GM19035 (cell line): ENCODE measurements at regions not wholly inside any gene's neighbourhood (a gene's known extent, or its start where the extent isn't known, plus 50 kb on each side); places are given as distances from the start of the nearest gene placed in this dataset.

Experiments
- ATAC-seq: cut with Tn5 transposase; IDR thresholded peaks from one replicate; pipeline ENCODE4 v1.9.1; 2021; ENCODE audit not compliant: unreplicated experiment

DNA sequence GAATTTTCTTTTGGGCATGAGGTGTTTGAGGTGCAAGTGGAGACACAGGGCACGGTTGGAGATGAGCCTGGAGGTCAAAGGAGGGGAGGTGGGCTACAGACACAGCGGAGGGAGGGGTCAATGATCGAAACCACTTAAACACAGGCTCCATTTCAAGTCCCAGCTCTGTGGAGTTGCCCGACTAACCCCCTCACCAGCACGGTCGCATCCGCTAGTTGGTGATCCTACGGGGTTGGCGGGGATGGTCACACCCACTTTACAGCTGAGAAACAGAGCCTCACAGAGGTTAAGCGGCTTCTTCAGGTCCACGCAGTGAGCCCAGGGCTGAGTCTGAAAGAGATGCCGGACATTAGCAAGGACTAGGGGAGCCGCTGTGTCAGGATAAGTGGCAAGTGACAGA is 60.1 kb upstream of the RUNX3 start:
- no peak for ATAC-seq

DNA sequence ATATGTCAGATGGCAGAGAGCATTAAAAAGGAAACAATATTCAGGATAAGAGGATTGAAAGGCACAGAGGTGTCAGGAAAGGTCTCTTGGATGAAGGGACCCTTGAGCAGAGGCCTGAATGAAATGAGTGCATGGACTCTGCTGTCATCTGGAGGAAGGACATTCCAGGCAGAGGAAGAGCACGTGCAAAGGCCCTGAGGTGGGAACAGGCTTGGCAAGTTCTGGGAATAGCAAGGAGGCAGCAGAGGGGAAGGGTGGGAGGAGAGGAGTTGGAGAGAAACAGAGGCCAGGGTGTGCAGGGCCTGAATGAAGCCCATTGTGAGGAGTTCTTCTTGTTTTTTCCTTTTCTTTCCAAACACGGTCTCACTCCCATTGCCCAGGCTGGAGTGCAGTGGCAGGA is 59.0 kb upstream of the RUNX3 start:
- ATAC-seq, result no peak

DNA sequence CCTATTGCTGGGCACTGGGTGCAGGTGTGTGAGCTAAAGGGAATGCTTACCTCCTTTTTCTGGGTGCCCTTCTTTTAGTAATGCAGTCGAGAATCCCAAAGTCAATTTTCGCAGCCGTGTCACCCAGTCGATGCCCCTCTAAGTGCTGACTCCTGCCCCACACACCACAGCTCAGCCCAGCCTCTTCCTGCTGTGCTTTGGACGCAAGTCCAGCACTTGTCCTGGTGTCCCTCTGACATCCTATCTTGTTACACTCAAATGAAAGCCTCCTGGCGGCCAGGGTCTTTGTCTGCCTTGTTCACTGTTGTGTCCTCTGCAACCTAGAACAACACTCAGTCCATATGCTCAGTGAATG is 58.5 kb upstream of the RUNX3 start:
- no peak for ATAC-seq

DNA sequence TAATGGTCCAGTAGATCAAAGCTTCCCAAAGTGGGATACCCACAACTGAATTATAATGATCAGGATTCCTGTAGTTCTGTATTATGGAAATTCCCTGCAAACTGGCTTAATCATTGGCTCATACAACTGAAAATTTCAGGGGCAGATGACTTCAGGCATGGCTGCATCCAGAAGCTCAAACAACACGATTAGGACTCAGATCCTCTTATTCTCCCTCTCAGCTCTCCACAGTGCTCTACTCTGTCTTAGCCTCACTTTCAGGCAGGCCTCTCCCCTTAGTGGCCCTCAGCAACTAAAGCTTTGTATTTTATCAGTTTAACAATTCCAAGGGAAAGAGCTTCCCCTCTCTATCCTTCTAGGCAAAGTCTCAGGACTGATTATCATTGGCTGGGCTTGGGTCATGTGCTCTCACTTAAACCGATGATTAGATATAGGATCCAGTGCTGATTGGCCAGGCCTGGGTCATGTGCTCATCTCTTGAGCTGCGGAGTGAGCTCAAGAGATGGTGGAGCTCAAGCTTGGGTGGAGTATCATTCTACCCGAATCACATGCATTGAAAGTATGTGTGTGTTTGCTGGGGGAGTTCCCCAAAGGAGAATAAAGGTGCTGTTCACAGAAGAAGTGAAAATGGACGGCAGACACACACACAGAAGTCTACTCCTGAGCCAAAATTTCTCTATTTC is 57.9 kb upstream of the RUNX3 start:
- ATAC-seq, result no peak

DNA sequence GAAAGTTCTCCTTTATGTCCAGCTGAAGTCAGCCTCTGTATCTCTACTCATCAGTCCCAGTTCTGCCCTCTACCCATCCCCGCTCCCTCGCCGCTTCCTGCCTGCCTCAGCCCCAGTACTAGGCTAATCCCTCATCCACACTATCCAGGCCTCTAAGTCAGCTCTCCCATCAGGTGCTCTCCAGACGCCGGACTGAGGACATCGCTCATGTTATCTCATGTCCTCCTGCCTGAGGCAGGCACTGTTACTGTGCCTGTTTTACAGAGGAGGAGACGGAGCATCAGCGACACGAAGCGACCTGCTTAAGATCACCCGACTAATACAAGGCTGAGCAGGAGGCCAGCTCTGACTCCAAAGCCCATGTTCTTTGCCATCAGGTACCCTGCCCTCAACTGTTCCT is 57.3 kb upstream of the RUNX3 start:
- ATAC-seq, result no peak

DNA sequence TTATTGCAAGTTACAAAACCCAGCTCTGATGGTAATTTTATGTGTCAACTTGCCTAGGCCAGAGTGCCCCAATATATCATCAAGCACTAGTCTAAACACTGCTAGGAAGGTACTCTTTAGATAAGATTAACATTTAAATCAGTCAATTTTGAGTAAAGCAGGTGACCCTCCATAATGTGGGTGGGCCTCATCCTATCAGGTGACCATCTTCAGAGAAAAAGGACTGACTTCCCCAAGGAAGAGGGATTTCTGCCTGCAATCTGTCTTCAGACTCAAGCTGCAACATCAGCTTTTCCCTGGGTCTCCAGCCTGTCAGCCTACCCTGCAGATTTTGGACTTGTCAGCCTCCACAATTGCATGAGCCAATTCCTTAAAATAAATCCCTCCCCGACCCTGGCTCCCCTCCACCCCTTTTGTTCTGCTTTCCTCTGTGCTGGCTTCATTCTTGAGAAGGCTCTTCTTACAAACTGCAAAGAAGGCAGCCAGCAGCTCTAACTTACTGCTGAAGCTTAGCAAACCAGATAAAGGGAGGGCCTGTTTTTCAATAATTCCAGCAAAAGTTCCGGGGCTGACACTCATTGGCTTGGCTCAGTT is 56.4 kb upstream of the RUNX3 start:
- no peak for ATAC-seq

DNA sequence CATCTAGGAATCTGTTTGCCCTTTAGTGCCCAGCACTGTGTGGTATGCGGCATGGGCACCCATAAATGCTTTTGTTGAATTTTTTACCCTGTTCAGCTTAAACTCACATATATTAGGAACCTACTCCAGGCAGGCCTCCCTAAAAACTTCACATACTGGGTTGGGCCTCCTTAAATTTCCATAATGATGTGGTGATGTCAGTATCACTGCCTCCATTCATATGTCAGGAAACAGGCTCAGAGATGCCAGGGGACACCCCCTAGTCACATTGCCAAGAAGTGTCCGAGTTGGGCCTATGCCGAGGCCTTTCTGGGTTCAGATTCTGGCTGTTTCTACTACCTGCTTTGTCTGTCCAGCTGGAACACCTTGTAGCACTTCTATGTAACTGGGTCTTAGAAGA is 55.7 kb upstream of the RUNX3 start:
- no peak for ATAC-seq

DNA sequence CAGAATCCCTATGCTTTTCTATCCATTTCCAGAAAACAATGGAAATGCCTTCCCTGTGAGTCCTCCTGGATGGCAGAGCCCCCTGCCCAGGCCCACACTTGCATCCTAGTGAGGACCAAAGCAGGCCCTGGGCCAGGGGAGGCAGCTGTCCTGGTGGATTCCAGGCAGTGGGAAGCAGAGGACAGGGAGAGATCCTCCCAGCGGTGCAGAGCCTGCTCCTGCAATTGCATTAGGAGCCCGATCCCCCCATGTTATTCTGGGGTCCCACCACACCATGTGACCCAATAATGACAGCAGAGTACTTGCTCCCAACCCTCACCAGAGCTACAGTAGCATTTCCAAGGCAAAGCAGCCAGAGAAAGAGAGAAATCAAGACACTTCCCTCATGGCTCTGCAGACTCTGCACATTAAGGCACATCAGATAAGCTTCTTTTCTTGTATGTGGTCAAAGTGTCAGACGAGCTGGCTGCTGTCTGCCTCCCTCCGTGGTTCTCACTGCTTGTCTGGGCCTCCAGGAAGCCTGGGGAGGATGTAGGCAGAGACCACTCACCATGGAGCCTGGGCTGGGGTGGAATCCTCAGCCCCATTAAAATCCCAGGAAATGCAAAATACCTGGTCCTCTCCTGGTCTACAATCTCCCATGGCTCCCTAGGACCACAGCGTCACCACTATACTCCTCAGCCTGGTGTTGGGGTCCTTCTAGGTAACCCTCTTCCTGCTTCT is 54.9 kb upstream of the RUNX3 start:
- no peak for ATAC-seq

DNA sequence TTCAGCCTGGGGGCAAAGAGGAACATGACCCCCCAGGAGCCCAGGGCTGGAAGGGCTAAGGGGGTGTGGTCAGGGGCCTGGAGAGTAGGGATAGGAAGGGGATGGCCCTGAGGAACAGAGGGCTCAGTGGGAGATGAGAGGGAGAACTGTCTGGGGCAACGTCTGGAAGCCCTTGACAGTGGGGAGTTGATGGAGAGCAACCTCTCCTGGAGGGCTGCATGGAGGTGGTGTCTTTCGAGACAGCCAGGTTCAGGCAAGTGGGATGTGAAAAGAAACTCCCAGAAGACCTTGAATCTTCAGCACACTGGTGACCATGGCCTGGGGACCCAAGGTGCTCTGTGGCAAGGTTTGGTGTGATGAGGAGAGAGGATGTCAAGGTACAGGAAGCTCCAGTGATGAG is 54.2 kb upstream of the RUNX3 start:
- no peak for ATAC-seq

DNA sequence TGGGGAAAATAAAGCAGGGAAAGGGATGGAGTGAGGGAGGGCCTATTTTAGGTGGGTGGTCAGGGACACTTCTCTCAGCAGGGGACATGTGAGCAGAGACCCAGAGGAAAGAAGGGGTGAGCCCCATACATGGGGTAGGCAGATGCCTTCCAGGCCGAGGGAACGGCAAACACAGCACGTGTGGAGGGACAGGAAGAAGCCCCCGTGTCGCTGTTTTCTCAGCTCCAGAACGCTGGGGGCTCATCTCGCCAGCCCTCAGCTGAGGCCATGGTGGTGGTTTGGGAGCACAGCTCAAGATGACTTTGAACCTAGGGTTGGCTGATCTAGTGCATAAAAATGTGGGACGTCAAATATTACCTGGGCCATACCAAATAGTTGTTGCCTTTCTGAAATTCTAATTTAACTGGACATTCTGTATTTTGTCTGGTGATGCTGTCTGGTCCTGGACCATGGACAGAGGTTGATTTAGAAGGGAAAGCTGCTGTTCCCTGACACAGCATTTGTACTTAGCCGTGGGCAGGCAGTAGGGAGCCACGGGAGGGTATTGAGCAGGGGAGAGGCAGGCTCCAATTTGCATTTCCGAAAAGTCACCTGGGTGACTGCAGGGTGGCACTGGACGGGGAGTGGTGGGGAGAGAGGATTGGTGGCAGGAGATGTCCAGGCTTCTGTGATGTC is 53.1 kb upstream of the RUNX3 start:
- no peak for ATAC-seq

DNA sequence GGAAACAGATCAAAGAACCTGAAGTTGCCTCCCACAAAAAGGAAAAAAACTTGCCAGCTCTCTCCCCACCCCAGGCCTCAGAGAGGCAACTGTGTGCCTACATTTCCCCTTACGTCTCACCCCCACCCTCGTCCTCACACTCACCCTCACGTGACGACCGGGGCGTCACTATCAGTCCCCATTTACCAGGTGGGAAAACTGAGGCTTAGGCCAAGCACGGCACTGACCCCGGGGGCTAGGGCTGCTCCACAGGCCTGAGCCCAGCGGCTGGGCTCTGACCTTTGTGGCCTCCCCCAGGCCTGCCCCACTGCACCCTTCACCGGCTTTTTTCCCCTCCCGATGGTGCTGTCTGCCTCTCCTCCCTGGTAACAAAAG is 51.5 kb upstream of the RUNX3 start:
- no peak for ATAC-seq

DNA sequence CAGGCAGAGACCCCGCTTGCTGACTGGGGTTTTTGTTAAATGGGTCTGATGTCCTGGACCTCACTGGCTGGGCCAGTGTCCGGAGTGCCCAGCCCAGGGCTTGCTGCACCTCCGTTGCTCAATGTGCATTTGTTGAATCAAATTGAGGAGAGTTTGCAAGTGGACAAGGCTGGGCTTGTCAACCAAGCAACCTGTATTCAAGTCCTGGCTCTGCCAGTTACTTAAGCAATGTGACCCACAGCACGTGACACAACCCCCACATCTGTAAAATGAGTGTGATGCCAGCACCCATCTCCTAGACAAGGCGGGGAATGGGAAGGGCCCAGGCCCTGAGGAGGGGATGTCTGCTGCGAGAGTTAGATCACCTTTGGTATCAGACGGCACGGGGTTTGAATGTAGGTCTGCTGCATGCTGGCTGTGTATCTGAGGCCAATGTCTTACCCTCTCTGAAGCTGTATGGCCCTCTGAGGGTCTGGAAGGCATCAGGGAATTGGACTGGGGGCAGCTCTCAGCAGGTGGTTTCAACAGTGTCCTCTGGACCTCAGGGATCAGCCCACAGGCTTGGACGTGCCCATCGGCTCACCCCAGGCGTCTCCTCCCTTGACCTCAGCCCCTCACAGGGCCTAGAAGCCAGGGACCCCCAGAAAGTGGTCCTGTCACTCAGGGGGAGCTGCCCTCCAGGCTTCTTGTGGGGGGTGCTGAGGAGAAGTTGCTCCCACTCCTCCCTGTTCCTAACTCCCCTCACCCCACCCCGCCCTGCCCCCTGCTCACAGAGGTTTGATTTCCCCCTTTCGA is 51.0 kb upstream of the RUNX3 start:
- ATAC-seq, result no peak
